Endothelial cell (in vitro differentiated cells): ENCODE measurements at regions not wholly inside any gene's neighbourhood (a gene's known extent, or its start where the extent isn't known, plus 50 kb on each side); places are given as distances from the start of the nearest gene placed in this dataset.

Experiments
- DNase-seq: peaks from one replicate; pipeline ENCODE4 v3.0.0; 2021; ENCODE audit warnings: low spot score
- H3K27ac Mint-ChIP-seq: one replicate; pipeline ENCODE4 v1.8.0; 2021; ENCODE audit warnings: mixed read lengths, inconsistent platforms; ENCODE audit not compliant: unreplicated experiment
- H3K27me3 Mint-ChIP-seq: one replicate; pipeline ENCODE4 v1.8.0; 2021; ENCODE audit warnings: mild to moderate bottlenecking, moderate library complexity, mixed read lengths, inconsistent platforms; ENCODE audit not compliant: unreplicated experiment
- H3K36me3 Mint-ChIP-seq: one replicate; pipeline ENCODE4 v1.8.0; 2021; ENCODE audit warnings: mild to moderate bottlenecking, low read depth, mixed read lengths, inconsistent platforms; ENCODE audit not compliant: unreplicated experiment
- H3K4me1 Mint-ChIP-seq: one replicate; pipeline ENCODE4 v1.8.0; 2021; ENCODE audit warnings: mild to moderate bottlenecking, mixed read lengths, inconsistent platforms; ENCODE audit not compliant: unreplicated experiment
- H3K4me3 Mint-ChIP-seq: one replicate; pipeline ENCODE4 v1.8.0; 2021; ENCODE audit warnings: mild to moderate bottlenecking, mixed read lengths, inconsistent platforms; ENCODE audit not compliant: unreplicated experiment
- H3K9me3 Mint-ChIP-seq: one replicate; pipeline ENCODE4 v1.8.0; 2021; ENCODE audit warnings: mixed read lengths, inconsistent platforms; ENCODE audit not compliant: unreplicated experiment
- CTCF ChIP-seq: fragments of 200-600 bp; sonication (generic); IDR thresholded peaks from one replicate; pipeline ENCODE4 v1.5.0; 2021; ENCODE audit warnings: antibody characterized with exemption; ENCODE audit not compliant: unreplicated experiment

DNA sequence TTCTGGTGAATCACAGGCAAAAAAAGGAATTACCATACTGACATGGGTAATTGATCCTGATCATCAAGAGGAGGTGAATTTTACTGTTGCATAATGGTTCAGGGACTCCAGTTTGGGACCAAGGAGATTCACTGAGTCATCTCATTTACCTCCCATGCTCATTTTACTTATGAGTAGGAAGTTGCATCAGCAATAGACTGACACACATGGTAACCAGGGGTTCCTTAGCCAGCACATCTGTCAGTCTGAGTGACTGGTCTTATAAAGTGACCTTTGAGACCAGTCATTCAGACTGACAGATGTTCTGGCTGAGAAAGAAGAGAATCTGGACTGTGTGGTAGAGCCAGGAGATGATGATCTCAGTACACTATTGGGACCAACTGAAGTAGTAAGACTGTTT lies 384.6 kb upstream of the CD180 start:
- Mint-ChIP-seq H3K27me3 (no peaks in the 10 kb centered on the region), H3K4me3 (no peak overlapping the region), H3K4me1 (no peaks in the 10 kb centered on the region), H3K9me3 (no peaks in the 10 kb centered on the region), H3K36me3 (no peaks in the 10 kb centered on the region), H3K27ac (no peak overlapping the region)
- no peak for TF ChIP-seq CTCF
- DNase-seq, result no peak

DNA sequence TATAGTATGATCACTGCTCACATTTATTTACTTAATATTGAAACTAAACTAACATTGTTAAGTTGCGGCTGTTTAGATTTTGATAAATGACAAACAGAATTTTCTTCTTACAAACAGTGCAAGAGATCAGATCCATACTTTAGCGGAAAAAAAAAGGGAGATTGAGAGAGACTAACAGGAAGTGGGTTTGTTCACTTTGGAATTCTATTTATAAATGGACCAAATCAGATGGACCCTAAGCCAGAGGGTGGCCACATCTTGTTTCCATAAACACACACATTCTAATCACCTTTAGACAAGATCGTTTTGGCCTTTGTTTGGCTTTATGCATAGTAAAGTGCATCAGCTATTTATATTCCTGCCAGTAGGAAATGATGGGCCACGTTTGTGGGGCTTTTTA lies 381.4 kb upstream of the CD180 start:
- no peaks in the 10 kb centered on the region for H3K4me1 Mint-ChIP-seq
- no peaks in the 10 kb centered on the region for H3K9me3 Mint-ChIP-seq
- H3K4me3 Mint-ChIP-seq, result no peak overlapping the region
- H3K27me3 Mint-ChIP-seq, result no peaks in the 10 kb centered on the region
- no peak overlapping the region for H3K27ac Mint-ChIP-seq
- DNase-seq, result no peak
- no peak for TF ChIP-seq CTCF
- no peaks in the 10 kb centered on the region for H3K36me3 Mint-ChIP-seq

DNA sequence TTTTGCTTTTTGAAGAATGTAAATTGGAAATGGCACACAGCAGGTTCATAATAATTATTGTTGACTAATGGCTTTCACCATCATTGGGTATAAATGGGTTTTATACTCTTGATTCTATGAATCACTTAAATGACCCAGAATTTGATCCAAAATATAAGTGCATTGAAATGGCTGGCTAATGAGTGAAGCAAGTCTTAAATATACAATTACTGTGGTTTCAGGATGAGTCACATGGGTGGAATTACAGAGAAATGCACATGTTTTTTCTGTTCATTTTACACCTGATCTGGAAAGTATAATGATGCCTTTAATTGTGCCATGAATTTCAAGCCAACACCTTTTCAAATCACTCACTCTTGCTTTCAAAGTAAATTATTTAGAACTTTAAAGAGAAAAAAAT lies 380.8 kb upstream of the CD180 start:
- Mint-ChIP-seq H3K36me3 (no peaks in the 10 kb centered on the region), H3K9me3 (no peaks in the 10 kb centered on the region), H3K4me3 (no peak overlapping the region), H3K4me1 (no peaks in the 10 kb centered on the region), H3K27ac (no peak overlapping the region), H3K27me3 (no peaks in the 10 kb centered on the region)
- no peak for TF ChIP-seq CTCF
- DNase-seq, result no peak

GRCh38 chr5:67576112-67576511 lies 379.5 kb upstream of the CD180 start:
- Mint-ChIP-seq H3K4me1 (no peaks in the 10 kb centered on the region), H3K9me3 (no peaks in the 10 kb centered on the region), H3K27me3 (no peaks in the 10 kb centered on the region), H3K4me3 (no peak overlapping the region), H3K36me3 (no peaks in the 10 kb centered on the region), H3K27ac (no peak overlapping the region)
- no peak for TF ChIP-seq CTCF
- DNase-seq, result no peak

- Mint-ChIP-seq H3K27me3 (no peaks in the 10 kb centered on the region), H3K27ac (no peak overlapping the region), H3K9me3 (no peaks in the 10 kb centered on the region), H3K36me3 (no peaks in the 10 kb centered on the region), H3K4me1 (no peaks in the 10 kb centered on the region), H3K4me3 (no peak overlapping the region)
- DNase-seq, result no peak
- TF ChIP-seq CTCF, result no peak
These were observed 378.5 kb upstream of the CD180 start for GRCh38 chr5:67575087-67575486.
